ENCODE measurements at regions not wholly inside any gene's neighbourhood (a gene's known extent, or its start where the extent isn't known, plus 50 kb on each side); places are given as distances from the start of the nearest gene placed in this dataset.

DNA sequence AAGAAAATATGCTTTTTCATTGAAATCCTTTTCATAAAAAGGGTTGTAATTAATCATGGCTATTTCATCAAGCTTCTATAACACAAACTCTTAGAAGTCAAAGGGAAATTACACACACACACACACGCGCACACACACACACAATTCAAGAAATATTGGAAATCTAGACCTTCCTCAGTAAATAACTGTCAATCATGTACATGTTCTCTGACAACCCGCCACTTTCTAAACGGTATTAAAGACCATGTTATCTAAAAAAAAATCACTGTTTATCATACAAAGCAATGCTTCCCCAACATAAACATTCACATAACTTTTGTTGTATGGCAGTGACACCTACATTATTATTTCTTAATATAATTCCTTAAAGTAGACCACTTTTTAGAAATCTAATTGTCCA, 132.2 kb downstream of the EFNB2 start:
- dilution Hi-C loops (cut with HindIII; ENCODE audit: low sequenced_read_pairs, unreplicated experiment), result no loop called here
- no peak overlapping the region for H3K18ac ChIP-seq (ENCODE audit: low read depth, low read length)
- no peak overlapping the region for H2AFZ ChIP-seq (replicated peaks; ENCODE audit: low read length, poor library complexity)
- no peaks in the 10 kb centered on the region for H4K20me1 ChIP-seq (ENCODE audit: insufficient read depth, low read length)
- no peak overlapping the region for H2BK5ac ChIP-seq (ENCODE audit: low read depth, low read length, poor library complexity, severe bottlenecking)
- H2AK9ac ChIP-seq (replicated peaks; ENCODE audit: low read depth, low read length, poor library complexity), result no peak overlapping the region
- no TSS peak for BruUV-seq (replicated peaks)
- H2BK15ac ChIP-seq (ENCODE audit: low read depth, low read length), result no peak overlapping the region
- no peak overlapping the region for H3K27ac ChIP-seq (ENCODE audit: insufficient read depth, low read length)
- in situ Hi-C loops (cut with MboI; ENCODE audit: low sequenced_read_pairs), result no loop called here
- H3K9me3 ChIP-seq (ENCODE audit: control insufficient read depth, insufficient read depth, low read length), result no peaks in the 10 kb centered on the region
- no peak overlapping the region for H2BK120ac ChIP-seq (ENCODE audit: low read depth, low read length)
- ChIA-PET CTCF (no interaction called here), POLR2A (ENCODE audit: unreplicated experiment) (no interaction called here)
- H3K36me3 ChIP-seq (ENCODE audit: control insufficient read depth, insufficient read depth, low read length), result no peaks in the 10 kb centered on the region
- no peak overlapping the region for H3K4me3 ChIP-seq (ENCODE audit: insufficient read depth, low read depth, low read length)
- TF ChIP-seq NFE2L2 (IDR thresholded peaks at IDR 0.05; ENCODE audit: low read depth, low read length) (no peak), RFX5 (IDR thresholded peaks at IDR 0.05; ENCODE audit: low read depth, low read length) (no peak), RCOR1 (IDR thresholded peaks at IDR 0.05; ENCODE audit: insufficient replicate concordance, low read length) (no peak), MAZ (IDR thresholded peaks at IDR 0.05; ENCODE audit: borderline replicate concordance, low read depth, low read length) (no peak), RAD21 (IDR thresholded peaks at IDR 0.05; ENCODE audit: low read length) (no peak), CEBPB (IDR thresholded peaks at IDR 0.05; ENCODE audit: low read depth, low read length) (no peak), BHLHE40 (IDR thresholded peaks at IDR 0.05; ENCODE audit: low read depth, low read length) (no peak), CHD1 (IDR thresholded peaks at IDR 0.05; ENCODE audit: low read depth, low read length) (no peak)
- TF ChIP-seq, protein P1, sequence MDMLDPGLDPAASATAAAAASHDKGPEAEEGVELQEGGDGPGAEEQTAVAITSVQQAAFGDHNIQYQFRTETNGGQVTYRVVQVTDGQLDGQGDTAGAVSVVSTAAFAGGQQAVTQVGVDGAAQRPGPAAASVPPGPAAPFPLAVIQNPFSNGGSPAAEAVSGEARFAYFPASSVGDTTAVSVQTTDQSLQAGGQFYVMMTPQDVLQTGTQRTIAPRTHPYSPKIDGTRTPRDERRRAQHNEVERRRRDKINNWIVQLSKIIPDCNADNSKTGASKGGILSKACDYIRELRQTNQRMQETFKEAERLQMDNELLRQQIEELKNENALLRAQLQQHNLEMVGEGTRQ (IDR thresholded peaks at IDR 0.05; ENCODE audit: low read depth, low read length), result no peak
- TF ChIP-seq, protein P2, sequence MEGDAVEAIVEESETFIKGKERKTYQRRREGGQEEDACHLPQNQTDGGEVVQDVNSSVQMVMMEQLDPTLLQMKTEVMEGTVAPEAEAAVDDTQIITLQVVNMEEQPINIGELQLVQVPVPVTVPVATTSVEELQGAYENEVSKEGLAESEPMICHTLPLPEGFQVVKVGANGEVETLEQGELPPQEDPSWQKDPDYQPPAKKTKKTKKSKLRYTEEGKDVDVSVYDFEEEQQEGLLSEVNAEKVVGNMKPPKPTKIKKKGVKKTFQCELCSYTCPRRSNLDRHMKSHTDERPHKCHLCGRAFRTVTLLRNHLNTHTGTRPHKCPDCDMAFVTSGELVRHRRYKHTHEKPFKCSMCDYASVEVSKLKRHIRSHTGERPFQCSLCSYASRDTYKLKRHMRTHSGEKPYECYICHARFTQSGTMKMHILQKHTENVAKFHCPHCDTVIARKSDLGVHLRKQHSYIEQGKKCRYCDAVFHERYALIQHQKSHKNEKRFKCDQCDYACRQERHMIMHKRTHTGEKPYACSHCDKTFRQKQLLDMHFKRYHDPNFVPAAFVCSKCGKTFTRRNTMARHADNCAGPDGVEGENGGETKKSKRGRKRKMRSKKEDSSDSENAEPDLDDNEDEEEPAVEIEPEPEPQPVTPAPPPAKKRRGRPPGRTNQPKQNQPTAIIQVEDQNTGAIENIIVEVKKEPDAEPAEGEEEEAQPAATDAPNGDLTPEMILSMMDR (conservative IDR thresholded peaks at IDR 0.05; ENCODE audit: low read depth, low read length), result no peak
- no peak overlapping the region for H3K23ac ChIP-seq (ENCODE audit: low read depth, low read length)
- intact Hi-C loops (cut with micrococcal nuclease), result no loop called here
- H3K4ac ChIP-seq (ENCODE audit: low read depth, low read length), result no peak overlapping the region
- no peak overlapping the region for H3K4me2 ChIP-seq (ENCODE audit: low read depth, low read length)
- H3K9me1 ChIP-seq (ENCODE audit: insufficient read depth, low read length), result no peaks in the 10 kb centered on the region
- H2AK5ac ChIP-seq (ENCODE audit: low read depth, low read length), result no peak overlapping the region
- H3K56ac ChIP-seq (ENCODE audit: extremely low read depth, insufficient read depth, low read length), result no peak overlapping the region
- DNase-seq, result no peak
- H4K91ac ChIP-seq (ENCODE audit: insufficient read depth, low read depth, low read length), result no peak overlapping the region
- no peaks in the 10 kb centered on the region for H3K79me1 ChIP-seq (ENCODE audit: low read depth in 1 of 2, low read length in 2 of 2)
- H2BK20ac ChIP-seq (ENCODE audit: low read depth, low read length), result no peak overlapping the region
- no peak for ATAC-seq (ENCODE audit: low read depth)
- H3K4me1 ChIP-seq (ENCODE audit: control insufficient read depth, insufficient read depth, low read length), result peaks cover 3% of the 10 kb centered on the region; the same call in 1 of the 2 replicates
- no peak overlapping the region for H4K5ac ChIP-seq (ENCODE audit: low read depth, low read length)
- no peak overlapping the region for H3K9ac ChIP-seq (ENCODE audit: low read depth, low read length)
- H4K8ac ChIP-seq (ENCODE audit: low read depth in 2 of 2, low read length in 2 of 2), result no peak overlapping the region
- H3K14ac ChIP-seq (replicated peaks; ENCODE audit: low read depth, low read length), result no peak overlapping the region
- H3K27me3 ChIP-seq (ENCODE audit: control insufficient read depth, insufficient read depth, low read length), result no peaks in the 10 kb centered on the region
- WGBS, 2 experiments (ENCODE audit: extremely low coverage in 2 of 2, insufficient read length in 1 of 2), result 87% methylated on average over 3 of the region's 4 CpGs; no CpG with 5 or more reads in 1 of the 2 experiments

Data from IMR-90 (cell line).